ENCODE measurements at regions not wholly inside any gene's neighbourhood (a gene's known extent, or its start where the extent isn't known, plus 50 kb on each side); places are given as distances from the start of the nearest gene placed in this dataset.

DNA sequence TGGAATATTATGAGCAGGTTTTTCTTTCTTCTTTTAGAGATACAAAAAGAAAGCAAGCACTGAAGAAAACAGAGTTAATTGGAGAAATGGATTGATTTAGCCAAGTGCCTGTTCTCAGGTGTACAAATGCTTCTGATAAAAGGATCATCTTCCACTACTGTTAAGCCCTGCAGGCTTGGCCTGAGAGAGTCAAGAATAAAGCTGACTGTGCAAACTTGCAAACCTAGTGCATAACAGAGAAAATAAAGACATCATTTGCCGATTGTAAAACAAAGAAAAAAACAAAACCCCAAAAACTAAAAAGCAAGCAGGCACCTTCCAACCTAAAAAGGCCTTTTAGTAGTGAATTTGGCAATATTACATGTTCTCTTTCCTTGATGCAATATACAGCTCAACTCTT lies 78.0 kb upstream of the CCDC80 start:
- no peak overlapping the region for H3K4me2 ChIP-seq (ENCODE audit: low read depth, low read length, poor library complexity, severe bottlenecking)
- no peak for TF ChIP-seq EZH2phosphoT487 (conservative IDR thresholded peaks at IDR 0.05; ENCODE audit: low read length)
- TF ChIP-seq, protein P1, sequence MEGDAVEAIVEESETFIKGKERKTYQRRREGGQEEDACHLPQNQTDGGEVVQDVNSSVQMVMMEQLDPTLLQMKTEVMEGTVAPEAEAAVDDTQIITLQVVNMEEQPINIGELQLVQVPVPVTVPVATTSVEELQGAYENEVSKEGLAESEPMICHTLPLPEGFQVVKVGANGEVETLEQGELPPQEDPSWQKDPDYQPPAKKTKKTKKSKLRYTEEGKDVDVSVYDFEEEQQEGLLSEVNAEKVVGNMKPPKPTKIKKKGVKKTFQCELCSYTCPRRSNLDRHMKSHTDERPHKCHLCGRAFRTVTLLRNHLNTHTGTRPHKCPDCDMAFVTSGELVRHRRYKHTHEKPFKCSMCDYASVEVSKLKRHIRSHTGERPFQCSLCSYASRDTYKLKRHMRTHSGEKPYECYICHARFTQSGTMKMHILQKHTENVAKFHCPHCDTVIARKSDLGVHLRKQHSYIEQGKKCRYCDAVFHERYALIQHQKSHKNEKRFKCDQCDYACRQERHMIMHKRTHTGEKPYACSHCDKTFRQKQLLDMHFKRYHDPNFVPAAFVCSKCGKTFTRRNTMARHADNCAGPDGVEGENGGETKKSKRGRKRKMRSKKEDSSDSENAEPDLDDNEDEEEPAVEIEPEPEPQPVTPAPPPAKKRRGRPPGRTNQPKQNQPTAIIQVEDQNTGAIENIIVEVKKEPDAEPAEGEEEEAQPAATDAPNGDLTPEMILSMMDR (IDR thresholded peaks at IDR 0.05; ENCODE audit: insufficient read depth, low read length, poor library complexity, severe bottlenecking): no peak
- no peaks in the 10 kb centered on the region for H3K27me3 ChIP-seq (ENCODE audit: low read length)
- H3K4me3 ChIP-seq (ENCODE audit: insufficient read depth, low read length, poor library complexity, severe bottlenecking): no peak overlapping the region
- no peak overlapping the region for H3K27ac ChIP-seq (ENCODE audit: low read depth, low read length)
- no peaks in the 10 kb centered on the region for H3K9me3 ChIP-seq (ENCODE audit: insufficient read depth, low read length)
- H3K9me2 ChIP-seq (replicated peaks; ENCODE audit: insufficient read depth, low read length): no peaks in the 10 kb centered on the region
- H3K9ac ChIP-seq (ENCODE audit: low read length): no peak overlapping the region
- no peaks in the 10 kb centered on the region for H3K36me3 ChIP-seq (ENCODE audit: low read length)
- no peaks in the 10 kb centered on the region for H3F3A ChIP-seq (ENCODE audit: insufficient read depth)
- H3K79me2 ChIP-seq (ENCODE audit: insufficient read depth, low read length): no peaks in the 10 kb centered on the region
- H2AFZ ChIP-seq (ENCODE audit: low read depth, low read length, severe bottlenecking): no peak overlapping the region
- no peaks in the 10 kb centered on the region for H4K20me1 ChIP-seq (ENCODE audit: low read depth, low read length)

DNA sequence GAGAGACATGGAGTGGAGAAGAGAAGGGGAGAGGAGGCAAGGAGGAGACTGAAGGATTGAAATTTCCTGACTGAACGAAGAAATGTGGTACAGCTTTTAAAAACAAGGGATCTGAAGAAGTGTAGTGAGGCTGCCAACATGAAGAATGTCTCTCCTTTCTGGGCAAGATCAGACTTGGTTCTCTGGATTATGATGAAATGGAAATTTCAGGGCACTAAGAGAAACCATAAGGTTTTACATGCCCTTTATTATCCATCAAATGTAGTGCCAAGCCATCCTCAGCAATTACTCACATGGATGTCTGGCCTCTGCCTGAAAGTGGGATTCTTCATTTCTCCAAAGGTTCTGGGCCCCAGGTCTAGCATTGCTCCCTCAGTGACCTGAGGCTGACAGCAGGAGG lies 77.6 kb upstream of the CCDC80 start:
- H3K27me3 ChIP-seq (ENCODE audit: low read length): no peaks in the 10 kb centered on the region
- H3F3A ChIP-seq (ENCODE audit: insufficient read depth): no peaks in the 10 kb centered on the region
- no peak overlapping the region for H3K4me2 ChIP-seq (ENCODE audit: low read depth, low read length, poor library complexity, severe bottlenecking)
- H3K27ac ChIP-seq (ENCODE audit: low read depth, low read length): no peak overlapping the region
- no peak overlapping the region for H2AFZ ChIP-seq (ENCODE audit: low read depth, low read length, severe bottlenecking)
- TF ChIP-seq, protein P1 (IDR thresholded peaks at IDR 0.05; ENCODE audit: insufficient read depth, low read length, poor library complexity, severe bottlenecking): no peak
- no peak for TF ChIP-seq EZH2phosphoT487 (conservative IDR thresholded peaks at IDR 0.05; ENCODE audit: low read length)
- no peaks in the 10 kb centered on the region for H3K9me2 ChIP-seq (replicated peaks; ENCODE audit: insufficient read depth, low read length)
- H3K36me3 ChIP-seq (ENCODE audit: low read length): no peaks in the 10 kb centered on the region
- no peaks in the 10 kb centered on the region for H3K79me2 ChIP-seq (ENCODE audit: insufficient read depth, low read length)
- H4K20me1 ChIP-seq (ENCODE audit: low read depth, low read length): no peaks in the 10 kb centered on the region
- no peaks in the 10 kb centered on the region for H3K9me3 ChIP-seq (ENCODE audit: insufficient read depth, low read length)
- H3K9ac ChIP-seq (ENCODE audit: low read length): no peak overlapping the region
- H3K4me3 ChIP-seq (ENCODE audit: insufficient read depth, low read length, poor library complexity, severe bottlenecking): no peak overlapping the region

DNA sequence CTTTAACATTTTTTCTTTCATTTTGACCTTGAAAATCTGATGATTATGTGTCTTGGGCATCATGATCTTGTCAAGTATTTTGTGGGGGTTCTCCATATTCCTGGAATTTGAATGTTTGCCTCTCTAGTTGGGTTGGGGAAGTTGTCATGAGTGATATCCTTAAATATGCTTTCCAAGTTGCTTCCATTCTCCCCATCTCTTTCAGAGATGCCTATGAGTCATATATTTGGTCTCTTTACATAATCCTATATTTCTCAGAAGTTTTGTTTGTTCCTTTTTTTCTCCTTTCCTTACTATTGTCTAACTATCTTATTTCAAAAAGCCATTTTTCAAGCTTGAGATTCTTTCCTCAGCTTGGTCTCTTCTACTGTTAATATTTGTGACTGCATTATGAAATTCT lies 69.0 kb upstream of the CCDC80 start:
- Histone ChIP-seq H3K27ac (ENCODE audit: low read depth, low read length) (no peak overlapping the region), H3K9me3 (ENCODE audit: insufficient read depth, low read length) (no peaks in the 10 kb centered on the region), H4K20me1 (ENCODE audit: low read depth, low read length) (no peaks in the 10 kb centered on the region), H2AFZ (ENCODE audit: low read depth, low read length, severe bottlenecking) (no peak overlapping the region), H3K9ac (ENCODE audit: low read length) (no peak overlapping the region), H3F3A (ENCODE audit: insufficient read depth) (no peaks in the 10 kb centered on the region), H3K79me2 (ENCODE audit: insufficient read depth, low read length) (no peaks in the 10 kb centered on the region), H3K27me3 (ENCODE audit: low read length) (no peaks in the 10 kb centered on the region), H3K4me2 (ENCODE audit: low read depth, low read length, poor library complexity, severe bottlenecking) (no peak overlapping the region), H3K9me2 (replicated peaks; ENCODE audit: insufficient read depth, low read length) (no peaks in the 10 kb centered on the region), H3K36me3 (ENCODE audit: low read length) (no peaks in the 10 kb centered on the region), H3K4me3 (ENCODE audit: insufficient read depth, low read length, poor library complexity, severe bottlenecking) (no peak overlapping the region)
- no peak for TF ChIP-seq EZH2phosphoT487 (conservative IDR thresholded peaks at IDR 0.05; ENCODE audit: low read length)
- TF ChIP-seq, protein P1 (IDR thresholded peaks at IDR 0.05; ENCODE audit: insufficient read depth, low read length, poor library complexity, severe bottlenecking): no peak

Measured in SU-DHL-6 (cell line).